ENCODE measurements at regions not wholly inside any gene's neighbourhood (a gene's known extent, or its start where the extent isn't known, plus 50 kb on each side); places are given as distances from the start of the nearest gene placed in this dataset.

DNA sequence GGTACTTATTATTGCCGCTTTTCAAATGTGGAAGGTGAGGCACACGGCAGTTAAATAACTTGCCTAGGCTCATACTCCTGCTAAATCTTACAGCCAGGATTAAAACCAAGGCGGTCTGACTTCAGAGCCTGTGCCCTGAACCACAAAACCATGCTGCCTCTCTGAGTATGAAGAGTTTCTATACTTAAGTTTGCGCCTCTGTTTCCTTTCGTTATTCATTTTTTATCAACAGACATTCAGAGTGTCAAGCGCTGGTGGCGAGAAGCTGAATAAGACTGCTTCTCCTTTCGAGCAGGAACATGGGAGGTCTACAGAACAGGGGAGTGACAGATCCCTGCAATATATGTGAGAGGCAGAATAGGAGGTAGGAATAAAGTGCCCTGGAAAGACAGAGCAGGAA, 96.0 kb upstream of the DUSP10 start (continued):
- TF ChIP-seq IKZF3 (tag by site-specific recombination; IDR thresholded peaks at IDR 0.05) = no peak

DNA sequence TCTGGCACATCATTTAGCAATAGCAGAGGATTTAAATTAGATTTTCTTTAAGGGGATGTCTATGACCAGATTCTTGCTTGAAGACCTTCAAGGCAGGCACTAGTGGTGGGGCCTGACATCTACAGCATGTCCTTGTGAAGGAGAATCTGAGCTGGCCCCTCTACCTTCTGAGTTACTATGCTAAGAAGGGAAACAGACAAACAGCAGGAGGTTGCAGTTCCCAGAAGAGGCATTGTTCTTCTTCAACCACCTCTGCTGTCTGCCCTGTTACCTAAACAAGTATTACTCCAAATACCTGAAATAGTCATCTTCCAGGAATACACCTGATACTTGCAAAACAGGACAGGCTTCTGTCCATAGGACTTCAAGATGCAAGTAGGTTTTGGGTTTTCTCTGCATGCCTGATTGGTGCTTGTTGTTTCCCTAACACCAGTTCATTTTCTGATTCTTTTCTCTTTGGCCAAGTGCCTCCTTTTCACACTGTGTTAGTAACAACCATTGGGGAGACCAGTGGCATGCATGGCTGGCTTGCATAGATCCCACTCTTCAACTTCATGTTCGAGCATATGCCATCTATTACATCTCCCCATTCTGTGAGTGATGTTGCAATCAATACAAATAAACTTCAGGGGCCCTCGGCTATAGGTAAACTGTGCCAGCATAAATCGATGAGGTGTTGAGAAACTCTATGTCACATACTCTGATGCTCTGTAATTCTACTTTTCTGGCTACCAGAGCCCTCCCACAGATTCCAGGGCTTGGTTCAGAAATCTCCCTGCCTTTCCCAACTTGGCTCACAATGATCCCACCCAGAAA, 93.0 kb upstream of the DUSP10 start:
- Histone ChIP-seq H3K36me3 (ENCODE audit: control insufficient read depth in 2 of 2, insufficient read depth in 1 of 2, low read length in 2 of 2) (no peaks in the 10 kb centered on the region), H3K9me3 (ENCODE audit: control insufficient read depth, insufficient read depth, low read depth, low read length) (no peaks in the 10 kb centered on the region), H3K4me3 (ENCODE audit: low read depth, low read length) (no peak overlapping the region), H3K4me1 (ENCODE audit: control insufficient read depth, insufficient read depth, low read length) (no peaks in the 10 kb centered on the region), H3K27ac (ENCODE audit: extremely low read depth, low read depth, low read length) (no peak overlapping the region)
- POLR2A ChIA-PET = no interaction called here
- CTCF ChIA-PET = no interaction called here
- TF ChIP-seq ZNF302 (tag by site-specific recombination; IDR thresholded peaks at IDR 0.05; ENCODE audit: low read depth) (no peak), ZNF112 (tag by site-specific recombination; IDR thresholded peaks at IDR 0.05) (no peak), ZNF555 (tag by site-specific recombination; conservative IDR thresholded peaks at IDR 0.05) (no peak), ZNF354C (tag by site-specific recombination; IDR thresholded peaks at IDR 0.05; ENCODE audit: borderline replicate concordance, low read depth) (no peak), KLF10 (tag by site-specific recombination; IDR thresholded peaks at IDR 0.05) (no peak), EGR2 (tag by site-specific recombination; IDR thresholded peaks at IDR 0.05; ENCODE audit: low read depth) (no peak), ZNF426 (tag by site-specific recombination; IDR thresholded peaks at IDR 0.05) (no peak), TSHZ1 (tag by site-specific recombination; IDR thresholded peaks at IDR 0.05; ENCODE audit: borderline replicate concordance) (no peak), ZNF169 (tag by site-specific recombination; IDR thresholded peaks at IDR 0.05) (no peak), ZNF311 (tag by site-specific recombination; IDR thresholded peaks at IDR 0.05; ENCODE audit: borderline replicate concordance) (no peak)
- TF ChIP-seq, protein P1, sequence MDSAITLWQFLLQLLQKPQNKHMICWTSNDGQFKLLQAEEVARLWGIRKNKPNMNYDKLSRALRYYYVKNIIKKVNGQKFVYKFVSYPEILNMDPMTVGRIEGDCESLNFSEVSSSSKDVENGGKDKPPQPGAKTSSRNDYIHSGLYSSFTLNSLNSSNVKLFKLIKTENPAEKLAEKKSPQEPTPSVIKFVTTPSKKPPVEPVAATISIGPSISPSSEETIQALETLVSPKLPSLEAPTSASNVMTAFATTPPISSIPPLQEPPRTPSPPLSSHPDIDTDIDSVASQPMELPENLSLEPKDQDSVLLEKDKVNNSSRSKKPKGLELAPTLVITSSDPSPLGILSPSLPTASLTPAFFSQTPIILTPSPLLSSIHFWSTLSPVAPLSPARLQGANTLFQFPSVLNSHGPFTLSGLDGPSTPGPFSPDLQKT (IDR thresholded peaks at IDR 0.05; ENCODE audit: borderline replicate concordance, low read depth, low read length) = no peak
- TF ChIP-seq, protein P2, sequence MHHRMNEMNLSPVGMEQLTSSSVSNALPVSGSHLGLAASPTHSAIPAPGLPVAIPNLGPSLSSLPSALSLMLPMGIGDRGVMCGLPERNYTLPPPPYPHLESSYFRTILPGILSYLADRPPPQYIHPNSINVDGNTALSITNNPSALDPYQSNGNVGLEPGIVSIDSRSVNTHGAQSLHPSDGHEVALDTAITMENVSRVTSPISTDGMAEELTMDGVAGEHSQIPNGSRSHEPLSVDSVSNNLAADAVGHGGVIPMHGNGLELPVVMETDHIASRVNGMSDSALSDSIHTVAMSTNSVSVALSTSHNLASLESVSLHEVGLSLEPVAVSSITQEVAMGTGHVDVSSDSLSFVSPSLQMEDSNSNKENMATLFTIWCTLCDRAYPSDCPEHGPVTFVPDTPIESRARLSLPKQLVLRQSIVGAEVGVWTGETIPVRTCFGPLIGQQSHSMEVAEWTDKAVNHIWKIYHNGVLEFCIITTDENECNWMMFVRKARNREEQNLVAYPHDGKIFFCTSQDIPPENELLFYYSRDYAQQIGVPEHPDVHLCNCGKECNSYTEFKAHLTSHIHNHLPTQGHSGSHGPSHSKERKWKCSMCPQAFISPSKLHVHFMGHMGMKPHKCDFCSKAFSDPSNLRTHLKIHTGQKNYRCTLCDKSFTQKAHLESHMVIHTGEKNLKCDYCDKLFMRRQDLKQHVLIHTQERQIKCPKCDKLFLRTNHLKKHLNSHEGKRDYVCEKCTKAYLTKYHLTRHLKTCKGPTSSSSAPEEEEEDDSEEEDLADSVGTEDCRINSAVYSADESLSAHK (tag by site-specific recombination; IDR thresholded peaks at IDR 0.05) = no peak
- TF ChIP-seq, protein P3, sequence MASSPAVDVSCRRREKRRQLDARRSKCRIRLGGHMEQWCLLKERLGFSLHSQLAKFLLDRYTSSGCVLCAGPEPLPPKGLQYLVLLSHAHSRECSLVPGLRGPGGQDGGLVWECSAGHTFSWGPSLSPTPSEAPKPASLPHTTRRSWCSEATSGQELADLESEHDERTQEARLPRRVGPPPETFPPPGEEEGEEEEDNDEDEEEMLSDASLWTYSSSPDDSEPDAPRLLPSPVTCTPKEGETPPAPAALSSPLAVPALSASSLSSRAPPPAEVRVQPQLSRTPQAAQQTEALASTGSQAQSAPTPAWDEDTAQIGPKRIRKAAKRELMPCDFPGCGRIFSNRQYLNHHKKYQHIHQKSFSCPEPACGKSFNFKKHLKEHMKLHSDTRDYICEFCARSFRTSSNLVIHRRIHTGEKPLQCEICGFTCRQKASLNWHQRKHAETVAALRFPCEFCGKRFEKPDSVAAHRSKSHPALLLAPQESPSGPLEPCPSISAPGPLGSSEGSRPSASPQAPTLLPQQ (tag by site-specific recombination; IDR thresholded peaks at IDR 0.05) = no peak

All from HEK293 (cell line).